BLaER1 (cell line): ENCODE measurements at regions not wholly inside any gene's neighbourhood (a gene's known extent, or its start where the extent isn't known, plus 50 kb on each side); places are given as distances from the start of the nearest gene placed in this dataset.

Experiments used
- H3K27ac ChIP-seq: shearing (Covaris generic); formaldehyde crosslinking; 2 replicates; pipeline ENCODE4 v1.8.1; 2022
- H3K27me3 ChIP-seq: shearing (Covaris generic); formaldehyde crosslinking; 2 replicates; pipeline ENCODE4 v1.8.1; 2022
- H3K36me3 ChIP-seq: shearing (Covaris generic); formaldehyde crosslinking; 2 replicates; pipeline ENCODE4 v1.8.1; 2022
- H3K4me1 ChIP-seq: shearing (Covaris generic); formaldehyde crosslinking; 2 replicates; pipeline ENCODE4 v1.8.1; 2022
- H3K4me2 ChIP-seq: shearing (Covaris generic); formaldehyde crosslinking; 2 replicates; pipeline ENCODE4 v1.8.1; 2022
- H3K4me3 ChIP-seq: shearing (Covaris generic); formaldehyde crosslinking; 2 replicates; pipeline ENCODE4 v1.8.1; 2022
- H3K9ac ChIP-seq: shearing (Covaris generic); formaldehyde crosslinking; 2 replicates; pipeline ENCODE4 v1.8.1; 2022
- H3K9me3 ChIP-seq: shearing (Covaris generic); formaldehyde crosslinking; 2 replicates; pipeline ENCODE4 v1.8.1; 2022
- H4K20me1 ChIP-seq: shearing (Covaris generic); formaldehyde crosslinking; 2 replicates; pipeline ENCODE4 v1.8.1; 2022
- Cebpa-rat ChIP-seq: shearing (Covaris generic); IDR thresholded peaks from 2 replicates; pipeline ENCODE4 v1.8.1; 2022

DNA sequence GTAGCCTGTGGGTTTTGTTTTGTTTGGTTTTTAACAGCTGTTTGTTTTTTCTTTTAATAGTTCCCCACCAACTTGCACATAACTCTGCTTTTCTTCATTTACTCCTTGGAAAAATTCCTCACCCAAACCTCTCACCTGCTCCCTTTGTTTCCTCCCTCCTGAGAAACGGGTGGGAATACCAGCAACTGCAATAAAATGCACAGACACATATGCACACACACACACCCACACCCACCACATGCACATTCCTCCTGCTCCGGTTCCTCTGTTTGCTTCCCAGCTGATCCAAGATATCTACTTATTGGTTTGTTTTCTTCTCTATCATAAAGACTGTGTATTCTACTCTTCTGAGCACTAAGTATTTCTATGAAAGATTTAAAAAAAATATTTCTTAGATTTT is 161.1 kb upstream of the EPHA7 start:
- H3K4me1 ChIP-seq, result peaks cover 7% of the 10 kb centered on the region; the same call in 1 of the 2 replicates
- H3K9ac ChIP-seq, result no peak overlapping the region
- H3K36me3 ChIP-seq, result no peaks in the 10 kb centered on the region
- H3K9me3 ChIP-seq, result no peaks in the 10 kb centered on the region
- H3K27ac ChIP-seq, result no peak overlapping the region
- no peak for TF ChIP-seq Cebpa-rat
- no peak overlapping the region for H3K4me2 ChIP-seq
- H3K4me3 ChIP-seq, result no peak overlapping the region
- no peaks in the 10 kb centered on the region for H3K27me3 ChIP-seq
- no peaks in the 10 kb centered on the region for H4K20me1 ChIP-seq

DNA sequence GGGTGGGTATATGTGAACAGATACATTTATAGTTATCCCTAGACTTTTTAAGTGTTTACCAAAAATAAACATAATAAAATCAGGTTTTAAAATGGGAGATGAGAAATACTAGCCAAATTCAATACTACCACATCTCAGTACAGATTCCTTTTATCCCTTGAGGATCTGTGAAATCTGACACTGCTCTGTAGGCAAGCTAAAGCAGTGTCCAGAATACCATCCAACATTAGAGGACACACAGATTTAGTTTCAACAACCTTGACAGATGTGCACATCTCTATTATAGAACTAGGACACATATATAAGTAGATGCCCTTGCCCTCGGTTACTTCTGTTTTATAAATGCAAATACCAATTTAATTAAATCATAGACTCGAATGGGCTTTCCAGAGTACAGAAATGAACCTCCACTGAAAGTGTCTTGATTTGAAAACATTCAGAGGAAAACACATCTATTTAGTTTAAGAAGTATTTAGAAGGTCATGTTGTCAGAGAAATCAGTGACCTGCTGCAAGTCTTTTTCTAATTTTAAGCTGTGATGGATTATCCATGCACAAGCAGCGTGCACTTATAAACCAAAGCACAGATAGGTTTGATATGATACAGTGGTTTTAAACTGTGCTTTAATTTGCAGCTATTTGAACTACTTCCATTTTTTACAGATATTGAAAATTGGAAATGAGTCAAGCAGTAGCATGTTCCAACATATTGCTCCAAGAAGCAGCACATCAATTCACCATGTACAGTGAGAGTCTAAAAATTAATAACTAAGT is 156.3 kb upstream of the EPHA7 start:
- H3K9me3 ChIP-seq, result no peaks in the 10 kb centered on the region
- no peak overlapping the region for H3K4me2 ChIP-seq
- H3K4me3 ChIP-seq, result no peak overlapping the region
- no peaks in the 10 kb centered on the region for H3K4me1 ChIP-seq
- no peaks in the 10 kb centered on the region for H3K36me3 ChIP-seq
- no peak for TF ChIP-seq Cebpa-rat
- H3K27ac ChIP-seq, result no peak overlapping the region
- H4K20me1 ChIP-seq, result no peaks in the 10 kb centered on the region
- H3K27me3 ChIP-seq, result no peaks in the 10 kb centered on the region
- H3K9ac ChIP-seq, result no peak overlapping the region

DNA sequence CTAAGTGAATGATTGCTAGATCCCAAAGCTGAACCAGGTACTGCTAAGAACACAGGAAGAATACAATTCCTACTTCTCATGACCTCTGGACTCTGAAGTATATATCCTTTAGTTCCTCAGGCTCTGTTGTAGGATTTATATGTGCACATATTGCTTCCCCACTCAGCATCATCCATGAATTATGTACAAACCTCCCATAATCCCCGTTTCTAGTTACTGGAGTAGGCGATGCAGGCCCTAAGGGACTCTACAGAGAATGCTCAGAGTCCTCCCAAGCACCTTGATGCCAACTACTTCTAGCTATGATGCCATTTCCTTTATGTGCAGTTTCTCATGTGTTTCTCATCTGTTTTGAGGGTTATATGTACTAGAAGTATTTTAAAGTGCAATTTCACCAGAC is 154.9 kb upstream of the EPHA7 start:
- Histone ChIP-seq H3K9me3 (no peaks in the 10 kb centered on the region), H4K20me1 (no peaks in the 10 kb centered on the region), H3K9ac (no peak overlapping the region), H3K4me2 (no peak overlapping the region), H3K27me3 (no peaks in the 10 kb centered on the region), H3K4me3 (no peak overlapping the region), H3K4me1 (no peaks in the 10 kb centered on the region), H3K36me3 (no peaks in the 10 kb centered on the region), H3K27ac (no peak overlapping the region)
- TF ChIP-seq Cebpa-rat, result no peak

DNA sequence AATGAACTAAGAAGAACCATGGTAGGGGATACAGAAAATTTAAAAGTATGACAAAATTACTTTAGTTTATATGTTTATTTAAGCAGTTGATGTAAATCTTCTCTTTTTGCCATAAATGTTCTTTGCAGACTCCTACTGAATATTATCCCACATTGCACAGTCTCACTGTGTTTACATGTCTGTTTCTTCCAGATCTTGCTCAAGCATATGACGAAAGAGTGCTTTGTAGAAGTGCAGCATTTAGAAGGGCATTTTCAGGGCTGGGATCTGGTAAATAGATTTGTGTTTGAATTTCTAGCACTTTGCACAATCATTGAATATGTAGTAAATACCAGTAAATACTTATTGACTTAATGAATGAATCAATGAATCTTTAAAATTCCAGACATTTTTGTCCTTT is 152.0 kb upstream of the EPHA7 start:
- H4K20me1 ChIP-seq, result no peaks in the 10 kb centered on the region
- H3K36me3 ChIP-seq, result no peaks in the 10 kb centered on the region
- no peak for TF ChIP-seq Cebpa-rat

DNA sequence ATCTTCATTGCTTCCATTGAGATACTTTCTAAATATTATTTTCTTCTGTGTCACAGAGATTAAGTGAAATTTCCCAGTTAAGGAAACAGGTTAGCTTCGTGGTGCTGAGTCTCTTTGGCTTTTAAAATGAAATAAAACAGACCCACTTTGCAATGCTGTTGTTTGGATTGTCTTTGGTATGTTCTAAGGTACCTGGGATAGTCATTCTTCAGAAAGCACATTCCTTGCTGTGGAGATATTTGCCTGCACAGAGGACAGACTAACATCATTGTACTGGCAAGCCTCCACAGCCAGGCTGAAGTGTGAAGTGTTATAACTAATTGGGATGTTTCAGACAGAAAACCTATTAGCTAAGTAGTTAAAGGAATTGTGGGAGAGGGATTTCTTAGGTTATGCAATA is 148.8 kb upstream of the EPHA7 start:
- Histone ChIP-seq H3K4me1 (no peaks in the 10 kb centered on the region), H3K4me3 (no peak overlapping the region), H3K9me3 (no peaks in the 10 kb centered on the region), H3K4me2 (no peak overlapping the region), H3K27me3 (no peaks in the 10 kb centered on the region), H3K36me3 (no peaks in the 10 kb centered on the region), H3K9ac (no peak overlapping the region), H4K20me1 (no peaks in the 10 kb centered on the region), H3K27ac (no peak overlapping the region)
- no peak for TF ChIP-seq Cebpa-rat

More for the DNA sequence above, 152.0 kb upstream of the EPHA7 start:
- H3K9ac ChIP-seq, result no peak overlapping the region
- no peaks in the 10 kb centered on the region for H3K9me3 ChIP-seq
- no peak overlapping the region for H3K27ac ChIP-seq
- H3K4me3 ChIP-seq, result no peak overlapping the region
- no peaks in the 10 kb centered on the region for H3K4me1 ChIP-seq
- H3K27me3 ChIP-seq, result no peaks in the 10 kb centered on the region
- no peak overlapping the region for H3K4me2 ChIP-seq

DNA sequence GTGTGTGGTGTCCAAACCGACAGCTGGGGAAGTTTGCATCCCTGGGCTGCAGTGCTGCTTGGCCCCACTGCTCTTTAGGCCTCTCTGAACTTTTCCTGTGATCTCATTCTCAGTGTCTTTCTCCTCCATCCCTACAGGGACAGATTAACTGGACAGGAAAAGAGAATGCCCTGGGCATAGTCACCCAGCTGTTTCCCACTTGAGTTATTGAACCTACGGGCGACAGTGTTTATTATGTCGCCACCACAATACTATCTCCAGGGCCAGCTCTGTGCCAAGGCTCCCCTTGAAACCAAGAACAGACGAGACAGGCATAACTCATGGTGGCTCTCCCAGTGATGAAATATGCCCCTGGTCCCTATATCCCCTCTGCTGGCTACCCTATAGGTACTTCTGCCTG is 147.8 kb upstream of the EPHA7 start:
- H3K9ac ChIP-seq, result no peak overlapping the region
- no peaks in the 10 kb centered on the region for H3K36me3 ChIP-seq
- no peaks in the 10 kb centered on the region for H4K20me1 ChIP-seq
- no peak for TF ChIP-seq Cebpa-rat
- no peaks in the 10 kb centered on the region for H3K27me3 ChIP-seq
- H3K4me3 ChIP-seq, result no peak overlapping the region
- no peak overlapping the region for H3K27ac ChIP-seq
- no peaks in the 10 kb centered on the region for H3K9me3 ChIP-seq
- no peaks in the 10 kb centered on the region for H3K4me1 ChIP-seq
- no peak overlapping the region for H3K4me2 ChIP-seq

DNA sequence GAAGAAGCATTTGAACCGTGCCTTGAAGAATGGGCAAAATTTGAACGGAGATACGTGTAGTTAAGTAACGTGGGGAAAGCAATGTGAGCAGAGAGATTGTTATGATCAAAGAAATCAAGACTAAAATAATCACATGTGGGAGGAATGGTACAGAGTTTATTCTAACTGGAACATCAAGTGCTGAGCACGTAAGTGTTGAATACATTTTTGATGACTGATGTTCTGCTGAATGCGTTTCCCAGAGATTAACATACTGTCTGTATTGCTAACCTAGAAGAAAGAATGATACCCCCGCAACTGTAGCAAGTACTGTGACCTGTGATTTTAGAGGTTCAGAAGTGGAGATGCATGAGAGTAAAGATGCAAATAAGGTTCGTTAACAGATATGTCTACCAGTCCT is 146.9 kb upstream of the EPHA7 start:
- no peak for TF ChIP-seq Cebpa-rat
- no peaks in the 10 kb centered on the region for H3K27me3 ChIP-seq
- H3K9ac ChIP-seq, result no peak overlapping the region
- no peak overlapping the region for H3K4me2 ChIP-seq
- H3K4me1 ChIP-seq, result no peaks in the 10 kb centered on the region
- no peaks in the 10 kb centered on the region for H3K36me3 ChIP-seq
- H3K4me3 ChIP-seq, result no peak overlapping the region
- no peaks in the 10 kb centered on the region for H4K20me1 ChIP-seq
- H3K9me3 ChIP-seq, result no peaks in the 10 kb centered on the region
- no peak overlapping the region for H3K27ac ChIP-seq

DNA sequence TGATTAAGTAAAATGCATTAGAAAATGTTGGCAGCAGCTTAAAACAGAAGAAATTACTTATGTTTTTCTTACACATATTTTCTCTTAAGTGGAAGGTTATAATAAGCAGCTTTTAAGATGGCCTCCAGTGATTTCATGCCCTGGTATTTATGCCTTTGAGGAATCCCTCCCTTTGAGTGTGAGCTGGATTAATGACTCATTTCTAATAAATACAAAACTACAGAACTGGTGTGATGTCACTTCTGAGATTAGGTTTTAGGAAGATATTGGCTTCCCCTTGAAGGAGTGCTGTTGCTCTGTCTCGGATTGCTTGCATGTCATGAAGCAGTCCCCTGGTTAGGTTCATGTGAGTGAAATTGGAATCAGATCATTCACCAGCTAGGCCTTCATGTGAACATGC is 143.2 kb upstream of the EPHA7 start:
- no peak for TF ChIP-seq Cebpa-rat
- no peaks in the 10 kb centered on the region for H3K9me3 ChIP-seq
- H3K9ac ChIP-seq, result no peak overlapping the region
- H3K4me1 ChIP-seq, result no peaks in the 10 kb centered on the region
- H3K4me2 ChIP-seq, result no peak overlapping the region
- no peaks in the 10 kb centered on the region for H3K27me3 ChIP-seq
- H3K36me3 ChIP-seq, result no peaks in the 10 kb centered on the region
- H3K4me3 ChIP-seq, result no peak overlapping the region
- H3K27ac ChIP-seq, result no peak overlapping the region
- H4K20me1 ChIP-seq, result no peaks in the 10 kb centered on the region

DNA sequence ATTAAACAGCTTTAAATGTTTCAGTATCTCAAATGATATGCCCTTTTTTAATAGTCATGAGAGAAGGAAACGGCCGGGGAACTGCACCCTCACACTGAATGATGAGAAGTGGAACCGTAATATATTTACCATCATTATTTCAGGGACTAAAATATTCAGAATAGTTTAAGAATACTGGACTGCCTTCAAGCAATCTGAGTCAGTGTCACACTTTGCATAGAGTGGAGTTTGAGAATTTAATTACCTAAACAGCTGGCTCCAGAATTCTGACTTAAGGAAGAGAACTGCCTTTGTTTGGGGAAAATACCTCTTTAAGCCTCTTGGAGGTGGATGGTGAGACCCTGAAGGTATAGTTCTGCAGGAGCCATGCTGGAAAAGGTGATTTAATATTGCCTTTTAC is 135.9 kb upstream of the EPHA7 start:
- no peak for TF ChIP-seq Cebpa-rat
- H3K4me1 ChIP-seq, result no peaks in the 10 kb centered on the region
- no peaks in the 10 kb centered on the region for H4K20me1 ChIP-seq
- H3K27ac ChIP-seq, result no peak overlapping the region
- no peak overlapping the region for H3K9ac ChIP-seq
- no peaks in the 10 kb centered on the region for H3K36me3 ChIP-seq
- no peaks in the 10 kb centered on the region for H3K9me3 ChIP-seq
- H3K27me3 ChIP-seq, result no peaks in the 10 kb centered on the region
- no peak overlapping the region for H3K4me3 ChIP-seq
- no peak overlapping the region for H3K4me2 ChIP-seq

DNA sequence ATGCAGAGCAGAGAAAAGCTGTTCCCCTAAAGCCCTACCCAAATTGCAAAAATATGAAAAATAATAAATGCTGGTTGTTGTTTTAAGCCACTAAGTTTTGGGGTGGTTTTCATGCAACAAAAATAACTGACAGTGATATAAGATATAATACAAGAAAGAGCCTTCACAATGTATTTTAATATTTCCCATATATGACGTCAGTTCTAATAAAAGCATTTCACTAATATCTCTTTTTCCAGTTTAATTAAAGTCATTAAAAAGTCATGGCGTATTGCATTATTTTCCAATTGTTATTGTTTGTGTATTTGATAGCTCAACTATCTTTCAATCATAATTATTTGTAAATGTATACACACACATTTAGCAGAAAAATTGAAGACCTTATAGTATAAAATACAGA is 134.7 kb upstream of the EPHA7 start:
- Histone ChIP-seq H4K20me1 (no peaks in the 10 kb centered on the region), H3K9me3 (no peaks in the 10 kb centered on the region), H3K4me1 (no peaks in the 10 kb centered on the region), H3K4me3 (no peak overlapping the region), H3K9ac (no peak overlapping the region), H3K27ac (no peak overlapping the region), H3K27me3 (no peaks in the 10 kb centered on the region), H3K4me2 (no peak overlapping the region), H3K36me3 (no peaks in the 10 kb centered on the region)
- TF ChIP-seq Cebpa-rat, result no peak
